ENCODE measurements at regions not wholly inside any gene's neighbourhood (a gene's known extent, or its start where the extent isn't known, plus 50 kb on each side); places are given as distances from the start of the nearest gene placed in this dataset.
"Not testable (repeated sequence)": the region's sequence is repeated elsewhere in the genome, so short reads cannot be mapped to it uniquely, and the experiment has no call there.

- not testable (repeated sequence) for TF ChIP-seq CTCF, POLR2A, POLR2AphosphoS5 (IDR thresholded peaks at IDR 0.05)
These were observed 189.1 kb downstream of the FOXD4L6 start for GRCh38 chr9:40939201-40939887.

Data from breast epithelium (tissue), 3 donors.